ENCODE measurements at regions not wholly inside any gene's neighbourhood (a gene's known extent, or its start where the extent isn't known, plus 50 kb on each side); places are given as distances from the start of the nearest gene placed in this dataset.

DNA sequence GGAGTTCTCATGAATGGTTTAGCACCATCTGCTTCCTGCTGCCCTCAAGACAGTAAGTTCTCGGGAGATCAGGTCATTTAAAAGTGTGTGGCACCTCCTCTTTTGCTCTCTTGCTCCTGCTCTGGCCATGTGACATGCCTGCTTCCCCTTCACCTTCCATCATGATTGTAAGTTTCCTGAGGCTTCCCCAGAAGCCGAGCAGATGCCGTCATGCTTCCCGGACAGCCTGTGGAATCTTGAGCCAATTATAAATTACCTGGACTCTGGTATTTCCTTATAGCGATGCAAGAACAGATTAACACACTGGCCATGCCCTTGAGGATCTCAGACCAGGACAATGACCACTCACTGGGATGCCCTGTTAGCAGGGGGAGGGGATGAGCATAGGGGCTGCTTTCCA, 212.3 kb downstream of the MATN1 start:
- TF ChIP-seq, protein P1, sequence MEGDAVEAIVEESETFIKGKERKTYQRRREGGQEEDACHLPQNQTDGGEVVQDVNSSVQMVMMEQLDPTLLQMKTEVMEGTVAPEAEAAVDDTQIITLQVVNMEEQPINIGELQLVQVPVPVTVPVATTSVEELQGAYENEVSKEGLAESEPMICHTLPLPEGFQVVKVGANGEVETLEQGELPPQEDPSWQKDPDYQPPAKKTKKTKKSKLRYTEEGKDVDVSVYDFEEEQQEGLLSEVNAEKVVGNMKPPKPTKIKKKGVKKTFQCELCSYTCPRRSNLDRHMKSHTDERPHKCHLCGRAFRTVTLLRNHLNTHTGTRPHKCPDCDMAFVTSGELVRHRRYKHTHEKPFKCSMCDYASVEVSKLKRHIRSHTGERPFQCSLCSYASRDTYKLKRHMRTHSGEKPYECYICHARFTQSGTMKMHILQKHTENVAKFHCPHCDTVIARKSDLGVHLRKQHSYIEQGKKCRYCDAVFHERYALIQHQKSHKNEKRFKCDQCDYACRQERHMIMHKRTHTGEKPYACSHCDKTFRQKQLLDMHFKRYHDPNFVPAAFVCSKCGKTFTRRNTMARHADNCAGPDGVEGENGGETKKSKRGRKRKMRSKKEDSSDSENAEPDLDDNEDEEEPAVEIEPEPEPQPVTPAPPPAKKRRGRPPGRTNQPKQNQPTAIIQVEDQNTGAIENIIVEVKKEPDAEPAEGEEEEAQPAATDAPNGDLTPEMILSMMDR (IDR thresholded peaks at IDR 0.05 in 8 of 11, conservative IDR thresholded peaks at IDR 0.05 in 3 of 11): no peak
- no peak for TF ChIP-seq POLR2A (IDR thresholded peaks at IDR 0.05)

Measured in spleen (tissue), 7 donors.